AG09319 (cell line): ENCODE measurements at regions not wholly inside any gene's neighbourhood (a gene's known extent, or its start where the extent isn't known, plus 50 kb on each side); places are given as distances from the start of the nearest gene placed in this dataset.

ENCODE experiments used
- DNase-seq: peaks from one replicate; pipeline ENCODE4 v3.0.0-alpha.2; 2010; ENCODE audit warnings: low read depth; ENCODE audit errors: extremely low read depth
- CTCF ChIP-seq: IDR thresholded peaks from 2 replicates; pipeline ENCODE4 v1.5.1; 2011; ENCODE audit warnings: low read depth, mild to moderate bottlenecking, inconsistent platforms, low read length, moderate library complexity

GRCh38 chr4:119804404-119804803, 175.8 kb upstream of the PDE5A start:
- TF ChIP-seq CTCF, result no peak

GRCh38 chr4:119797238-119797894, 168.8 kb upstream of the PDE5A start:
- TF ChIP-seq CTCF, result no peak
- no peak for DNase-seq

More at GRCh38 chr4:119804404-119804803, 175.8 kb upstream of the PDE5A start:
- no peak for DNase-seq

GRCh38 chr4:119795986-119796578, 167.5 kb upstream of the PDE5A start:
- TF ChIP-seq CTCF, result no peak
- no peak for DNase-seq

- no peak for DNase-seq
- no peak for TF ChIP-seq CTCF
Observed at GRCh38 chr4:119794681-119795080, 166.1 kb upstream of the PDE5A start.

GRCh38 chr4:119794113-119794512, 165.5 kb upstream of the PDE5A start:
- no peak for DNase-seq
- TF ChIP-seq CTCF, result no peak

- DNase-seq, result no peak
- TF ChIP-seq CTCF, result no peak
Observed at GRCh38 chr4:119788349-119789266, 160.0 kb upstream of the PDE5A start.

GRCh38 chr4:119785963-119786362, 157.4 kb upstream of the PDE5A start:
- TF ChIP-seq CTCF, result peak; percentile 25
- DNase-seq, result no peak
